ENCODE measurements at regions not wholly inside any gene's neighbourhood (a gene's known extent, or its start where the extent isn't known, plus 50 kb on each side); places are given as distances from the start of the nearest gene placed in this dataset.

GRCh38 chr1:221979444-221980032 is 237.6 kb upstream of the DUSP10 start:
- no peak for TF ChIP-seq POLR2AphosphoS5 (IDR thresholded peaks at IDR 0.05)
- no peak for TF ChIP-seq CTCF (IDR thresholded peaks at IDR 0.05)
